HCT116 (cell line): ENCODE measurements at regions not wholly inside any gene's neighbourhood (a gene's known extent, or its start where the extent isn't known, plus 50 kb on each side); places are given as distances from the start of the nearest gene placed in this dataset.

Source experiments
- ATAC-seq: fragments of 200-7000 bp; cut with Tn5 transposase; 2 replicates; pipeline ENCODE4 v1.9.1; 2020; ENCODE audit warnings: mild to moderate bottlenecking, moderate library complexity
- BruUV-seq: library from RNA; stranded (reverse); fragments of 400-500 nt; replicated peaks from 2 replicates; lab custom pipeline; 2021; lab: Mats Ljungman, UMichigan
- CTCF ChIA-PET: fragments of 300-600 bp; sonication (Branson Sonifier 250); formaldehyde crosslinking; loops from one replicate; lab custom pipeline; 2021; ENCODE audit warnings: antibody characterized with exemption; lab: Charles Lee
- POLR2A ChIA-PET: fragments of 300-600, 350-600 bp; sonication (Branson Sonifier 250); formaldehyde crosslinking; loops from one replicate; lab custom pipeline; 2021; ENCODE audit warnings: antibody characterized with exemption; lab: Charles Lee
- RAD21 ChIA-PET, 2 experiments: fragments of 300-600 bp; sonication (Branson Sonifier 250); formaldehyde crosslinking; loops; one replicate each; lab custom pipeline; 2023; ENCODE audit warnings: low total read pairs in 2 of 2; ENCODE audit not compliant: uncharacterized antibody in 2 of 2, unreplicated experiment in 2 of 2, low non-redundant PET in 1 of 2; lab: Charles Lee
- DNase-seq: peaks from one replicate; pipeline ENCODE4 v3.0.0-alpha.2; 2010; ENCODE audit warnings: low read depth, low spot score
- H2AFZ ChIP-seq: fragments of 200-600 bp; shearing (Covaris generic), sonication (generic); 2 replicates; pipeline ENCODE4 v1.6.1; 2017; ENCODE audit warnings: low read depth, mixed run types, mixed read lengths, antibody characterized with exemption, low read length; ENCODE audit not compliant: poor library complexity, severe bottlenecking
- H3K27ac ChIP-seq: 2 replicates; pipeline ENCODE4 v1.5.1; 2012; ENCODE audit warnings: low read depth, low read length
- H3K27me3 ChIP-seq: fragments of 200-600 bp; sonication (generic); 2 replicates; pipeline ENCODE4 v1.6.1; 2016; ENCODE audit warnings: mixed run types, low read length, mixed read lengths; ENCODE audit not compliant: insufficient read depth
- H3K36me3 ChIP-seq, 2 experiments: fragments of 200-500 bp in 1 of 2; fragments of 200-600 bp in 1 of 2; sonication (Bioruptor generic) in 1 of 2; sonication (generic) in 1 of 2; 2 replicates each; pipeline versions ENCODE4 v1.5.1 to v1.6.1; 2014 to 2016; ENCODE audit warnings: low read length in 2 of 2, inconsistent platforms in 1 of 2, mixed read lengths in 1 of 2, mixed run types in 1 of 2; ENCODE audit not compliant: insufficient read depth in 2 of 2, control insufficient read depth in 1 of 2
- H3K4me1 ChIP-seq, 2 experiments: fragments of 200-600 bp in 1 of 2; sonication (generic) in 1 of 2; 2 replicates each; pipeline versions ENCODE4 v1.5.1 to v1.6.1; 2012 to 2017; ENCODE audit warnings: low read length in 2 of 2, inconsistent platforms in 1 of 2, mild to moderate bottlenecking in 1 of 2, mixed read lengths in 1 of 2, mixed run types in 1 of 2, moderate library complexity in 1 of 2; ENCODE audit not compliant: insufficient read depth in 2 of 2, control insufficient read depth in 1 of 2
- H3K4me2 ChIP-seq: fragments of 200-600 bp; sonication (generic); 2 replicates; pipeline ENCODE4 v1.6.1; 2017; ENCODE audit warnings: mixed run types, low read length, mixed read lengths
- H3K4me3 ChIP-seq, 2 experiments: fragments of 200-600 bp in 1 of 2; sonication (generic) in 1 of 2; replicated peaks in 1 of 2; 2 replicates each; pipeline ENCODE4 v1.5.1; 2011 to 2016; ENCODE audit warnings: low read length in 2 of 2, control low read depth in 1 of 2, low read depth in 1 of 2, mild to moderate bottlenecking in 1 of 2, mixed read lengths in 1 of 2, mixed run types in 1 of 2
- H3K79me2 ChIP-seq: fragments of 200-600 bp; sonication (generic); 2 replicates; pipeline ENCODE4 v1.6.1; 2017; ENCODE audit warnings: mild to moderate bottlenecking, mixed run types, low read length, moderate library complexity, mixed read lengths; ENCODE audit not compliant: insufficient read depth
- H3K9ac ChIP-seq: fragments of 200-600 bp; sonication (generic); 2 replicates; pipeline ENCODE4 v1.6.1; 2016; ENCODE audit warnings: low read length, mixed read lengths
- H3K9me2 ChIP-seq: fragments of 200-600 bp; sonication (generic), shearing (Covaris generic); 2 replicates; pipeline ENCODE4 v1.6.1; 2017; ENCODE audit warnings: mixed run types, mild to moderate bottlenecking, moderate library complexity; ENCODE audit not compliant: insufficient read depth
- H3K9me3 ChIP-seq, 2 experiments: fragments of 200-500 bp in 1 of 2; fragments of 200-600 bp in 1 of 2; sonication (Bioruptor generic) in 1 of 2; sonication (generic) in 1 of 2; 2 replicates each; pipeline ENCODE4 v1.6.1; 2014 to 2017; ENCODE audit warnings: low read length in 2 of 2, mixed read lengths in 2 of 2, inconsistent platforms in 1 of 2, low read depth in 1 of 2, mild to moderate bottlenecking in 1 of 2, mixed run types in 1 of 2, moderate library complexity in 1 of 2; ENCODE audit not compliant: control insufficient read depth in 1 of 2, insufficient read depth in 1 of 2
- H4K20me1 ChIP-seq: fragments of 200-600 bp; sonication (generic), shearing (Covaris generic); 2 replicates; pipeline ENCODE4 v1.6.1; 2017; ENCODE audit warnings: mixed run types, mild to moderate bottlenecking, moderate library complexity; ENCODE audit not compliant: insufficient read depth
- CBX3 ChIP-seq: IDR thresholded peaks from 2 replicates; pipeline ENCODE4 v1.6.1; 2012; ENCODE audit warnings: low read depth
- CEBPB ChIP-seq: IDR thresholded peaks from 2 replicates; pipeline ENCODE4 v1.6.1; 2012; ENCODE audit warnings: low read depth
- EGR1 ChIP-seq: IDR thresholded peaks from 2 replicates; pipeline ENCODE4 v1.6.1; 2012; ENCODE audit warnings: low read depth
- ELF1 ChIP-seq: IDR thresholded peaks from 2 replicates; pipeline ENCODE4 v1.6.1; 2012; ENCODE audit warnings: low read depth, borderline replicate concordance
- EZH2 ChIP-seq: fragments of 200-600 bp; sonication (generic); IDR thresholded peaks from 2 replicates; pipeline ENCODE4 v1.6.1; 2017; ENCODE audit warnings: antibody characterized with exemption, mixed run types
- EZH2phosphoT487 ChIP-seq: fragments of 200-600 bp; IDR thresholded peaks from 2 replicates; pipeline ENCODE4 v1.6.1; 2018; ENCODE audit warnings: antibody characterized with exemption, borderline replicate concordance
- FOSL1 ChIP-seq: IDR thresholded peaks from 2 replicates; pipeline ENCODE4 v1.6.1; 2012; ENCODE audit warnings: low read depth
- JUND ChIP-seq: IDR thresholded peaks from 2 replicates; pipeline ENCODE4 v1.6.1; 2012
- MAX ChIP-seq: IDR thresholded peaks from 2 replicates; pipeline ENCODE4 v1.6.1; 2012
- POLR2A ChIP-seq: IDR thresholded peaks from 2 replicates; pipeline ENCODE4 v1.7.0; 2011; ENCODE audit warnings: borderline replicate concordance; ENCODE audit not compliant: insufficient read depth, insufficient read length; ENCODE audit errors: extremely low read depth
- RAD21 ChIP-seq: IDR thresholded peaks from 2 replicates; pipeline ENCODE4 v1.6.1; 2012; ENCODE audit warnings: low read depth, mild to moderate bottlenecking
- REST ChIP-seq: IDR thresholded peaks from 2 replicates; pipeline ENCODE4 v1.6.1; 2012; ENCODE audit warnings: low read depth
- SP1 ChIP-seq: IDR thresholded peaks from 2 replicates; pipeline ENCODE4 v1.6.1; 2012; ENCODE audit warnings: low read depth
- SRF ChIP-seq: IDR thresholded peaks from 2 replicates; pipeline ENCODE4 v1.6.1; 2012; ENCODE audit warnings: low read depth
- ZFX ChIP-seq: fragments of 450-650 bp; IDR thresholded peaks from 2 replicates; pipeline ENCODE4 v1.6.1; 2017
- ZNF274 ChIP-seq: fragments of 200-500 bp; sonication (Bioruptor generic); IDR thresholded peaks from 2 replicates; pipeline ENCODE4 v1.6.1; 2014; ENCODE audit warnings: mild to moderate bottlenecking, low read depth, low read length, inconsistent platforms
- intact Hi-C: fragments of 100-400 bp; cut with micrococcal nuclease; formaldehyde crosslinking; loops from 2 replicates; pipeline ENCODE4 v1.10.0; 2022
- TF ChIP-seq, protein P1 (sequence below): IDR thresholded peaks from 2 replicates; pipeline ENCODE4 v1.6.1; 2012

DNA sequence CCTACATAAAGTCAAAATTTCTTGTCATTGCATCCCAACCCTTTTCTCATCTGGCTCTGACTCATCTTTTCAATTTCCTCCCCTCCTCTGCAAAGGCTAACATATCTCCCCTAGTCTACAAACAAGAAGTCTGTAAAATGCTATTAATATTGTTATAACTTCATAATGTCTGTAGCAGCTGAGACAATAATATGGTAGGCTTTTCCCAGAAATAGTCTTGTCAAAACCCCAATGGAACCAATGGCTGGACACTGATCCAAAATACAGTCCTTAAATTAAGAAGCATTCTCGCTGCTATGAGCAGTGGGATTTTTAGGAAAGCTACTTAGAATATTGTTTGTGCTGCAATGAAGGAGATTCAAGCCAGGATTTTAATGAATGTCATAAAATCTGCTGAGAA lies 131.4 kb downstream of the KLHL28 start:
- Histone ChIP-seq H2AFZ (no peak overlapping the region), H3K27me3 (no peaks in the 10 kb centered on the region), H3K36me3 (no peaks in the 10 kb centered on the region), H3K27ac (no peak overlapping the region), H3K4me1 (peaks cover 0 to 13% of the 10 kb centered on the region in 2 experiments; a peak in 2 of 4 replicates), H3K4me2 (no peak overlapping the region), H3K79me2 (no peaks in the 10 kb centered on the region), H3K9me2 (no peaks in the 10 kb centered on the region), H4K20me1 (no peaks in the 10 kb centered on the region), H3K9ac (no peak overlapping the region), H3K9me3 (no peaks in the 10 kb centered on the region), H3K4me3 (no peak overlapping the region)
- BruUV-seq = no TSS peak
- ChIA-PET POLR2A (no interaction called here), RAD21 (no interaction called here), CTCF (no interaction called here)
- intact Hi-C loops = no loop called here
- DNase-seq (no peak), ATAC-seq (no peak)
- no peak for TF ChIP-seq EGR1
- no peak for TF ChIP-seq CBX3
- no peak for TF ChIP-seq SRF
- TF ChIP-seq, protein P1, sequence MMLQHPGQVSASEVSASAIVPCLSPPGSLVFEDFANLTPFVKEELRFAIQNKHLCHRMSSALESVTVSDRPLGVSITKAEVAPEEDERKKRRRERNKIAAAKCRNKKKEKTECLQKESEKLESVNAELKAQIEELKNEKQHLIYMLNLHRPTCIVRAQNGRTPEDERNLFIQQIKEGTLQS = no peak
- TF ChIP-seq ZFX = no peak
- no peak for TF ChIP-seq ZNF274
- no peak for TF ChIP-seq FOSL1
- no peak for TF ChIP-seq ELF1
- no peak for TF ChIP-seq JUND
- no peak for TF ChIP-seq RAD21
- TF ChIP-seq SP1 = no peak
- no peak for TF ChIP-seq EZH2
- TF ChIP-seq POLR2A = no peak
- no peak for TF ChIP-seq CEBPB
- no peak for TF ChIP-seq EZH2phosphoT487

GRCh38 chr14:44829021-44829420 lies 132.7 kb downstream of the KLHL28 start:
- no peak for ATAC-seq
- no peak overlapping the region for H3K9ac ChIP-seq
- no peaks in the 10 kb centered on the region for H3K9me2 ChIP-seq
- no peaks in the 10 kb centered on the region for H4K20me1 ChIP-seq
- no peak for TF ChIP-seq RAD21
- no peak for TF ChIP-seq ZNF274
- no peak for TF ChIP-seq EZH2
- TF ChIP-seq MAX = no peak
- no peak for TF ChIP-seq ELF1
- TF ChIP-seq REST = no peak
- H2AFZ ChIP-seq = no peak overlapping the region
- no peak for DNase-seq
- H3K27ac ChIP-seq = no peak overlapping the region
- RAD21 ChIA-PET = no interaction called here
- POLR2A ChIA-PET = no interaction called here
- no peak overlapping the region for H3K4me2 ChIP-seq
- intact Hi-C loops = no loop called here
- H3K9me3 ChIP-seq = no peaks in the 10 kb centered on the region
- no peaks in the 10 kb centered on the region for H3K36me3 ChIP-seq
- BruUV-seq = no TSS peak
- no peaks in the 10 kb centered on the region for H3K27me3 ChIP-seq
- CTCF ChIA-PET = no interaction called here
- peaks cover 0 to 13% of the 10 kb centered on the region in 2 experiments; a peak in 2 of 4 replicates for H3K4me1 ChIP-seq
- H3K4me3 ChIP-seq = no peak overlapping the region
- no peaks in the 10 kb centered on the region for H3K79me2 ChIP-seq
